ENCODE measurements at regions not wholly inside any gene's neighbourhood (a gene's known extent, or its start where the extent isn't known, plus 50 kb on each side); places are given as distances from the start of the nearest gene placed in this dataset.

DNA sequence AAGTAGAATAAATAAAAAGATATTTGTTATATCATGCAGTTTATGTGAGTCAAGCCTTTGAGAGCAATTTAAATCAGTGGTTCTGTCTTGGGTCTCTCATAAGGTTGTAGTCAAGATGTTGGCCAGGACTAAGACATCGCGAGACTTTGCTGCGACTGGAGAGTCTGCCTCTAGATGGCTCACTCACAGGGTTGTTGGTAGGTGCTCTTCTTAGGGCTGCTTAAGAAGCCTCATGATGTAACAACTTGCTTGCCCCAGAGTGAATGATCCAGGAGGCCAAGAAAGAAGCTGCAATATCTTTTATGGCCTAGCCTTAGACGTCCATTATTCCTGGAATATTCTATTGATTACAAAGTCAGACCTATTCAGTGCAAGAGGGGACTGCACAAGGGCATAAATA is 73.1 kb upstream of the CACHD1 start:
- TF ChIP-seq YY1 (IDR thresholded peaks at IDR 0.05; ENCODE audit: low read depth) (no peak), RAD21 (IDR thresholded peaks at IDR 0.05; ENCODE audit: low read depth) (peak; percentile 25; the same call in 1 of the 2 replicates)

DNA sequence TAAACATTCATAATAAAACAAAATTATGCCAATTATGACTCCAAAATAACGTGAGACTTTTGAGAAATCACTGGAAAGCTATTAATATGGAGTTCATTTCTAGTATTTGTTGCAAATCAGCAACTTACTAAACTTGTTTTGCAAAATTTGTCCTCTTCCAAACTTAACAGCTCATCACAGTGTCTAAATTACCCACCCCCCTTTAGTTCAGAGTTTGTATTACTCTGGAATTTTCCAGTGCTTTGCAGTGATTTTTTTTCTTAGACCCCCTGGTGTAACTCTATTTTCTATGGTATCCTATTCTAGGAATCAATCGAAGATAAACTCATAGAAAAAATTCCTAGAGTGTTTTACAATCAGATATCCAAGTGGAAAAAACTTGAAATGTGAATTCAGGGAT is 72.4 kb upstream of the CACHD1 start:
- TF ChIP-seq EP300 (IDR thresholded peaks at IDR 0.05; ENCODE audit: borderline replicate concordance) (no peak), MAX (IDR thresholded peaks at IDR 0.05) (no peak), TCF12 (IDR thresholded peaks at IDR 0.05; ENCODE audit: low read depth) (no peak), CEBPB (IDR thresholded peaks at IDR 0.05) (no peak)

DNA sequence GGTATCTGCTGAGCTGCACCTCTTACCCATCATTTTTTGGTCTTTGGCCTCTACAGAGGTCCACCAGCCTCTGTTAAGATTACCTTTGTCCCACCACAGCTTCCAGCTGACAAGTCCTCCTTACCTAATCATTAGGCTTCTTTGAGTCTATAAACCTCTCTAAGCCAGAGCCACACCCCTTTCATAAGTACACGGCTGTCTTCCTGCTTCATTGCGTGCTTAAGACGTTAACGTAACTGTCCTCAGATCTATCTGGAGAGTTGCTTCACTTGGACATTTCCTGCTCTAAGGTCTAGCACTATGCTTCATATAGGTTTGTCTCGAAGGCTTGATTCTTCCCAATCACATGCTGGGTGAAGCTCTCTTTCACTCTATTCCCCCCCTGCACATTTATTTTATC is 71.0 kb upstream of the CACHD1 start:
- TF ChIP-seq EP300 (IDR thresholded peaks at IDR 0.05; ENCODE audit: borderline replicate concordance) (no peak), CEBPB (IDR thresholded peaks at IDR 0.05) (no peak), TEAD4 (IDR thresholded peaks at IDR 0.05) (no peak), RAD21 (IDR thresholded peaks at IDR 0.05; ENCODE audit: low read depth) (no peak), FOXM1 (IDR thresholded peaks at IDR 0.05; ENCODE audit: borderline replicate concordance, low read depth) (no peak), ZBTB7A (IDR thresholded peaks at IDR 0.05; ENCODE audit: low read depth) (no peak), EGR1 (IDR thresholded peaks at IDR 0.05) (no peak), TAF1 (IDR thresholded peaks at IDR 0.05; ENCODE audit: low read depth) (no peak)

- TF ChIP-seq TAF1 (IDR thresholded peaks at IDR 0.05; ENCODE audit: low read depth) (no peak), FOXM1 (IDR thresholded peaks at IDR 0.05; ENCODE audit: borderline replicate concordance, low read depth) (no peak), TEAD4 (IDR thresholded peaks at IDR 0.05) (no peak), TCF12 (IDR thresholded peaks at IDR 0.05; ENCODE audit: low read depth) (no peak), MAX (IDR thresholded peaks at IDR 0.05) (no peak), CREB1 (IDR thresholded peaks at IDR 0.05; ENCODE audit: low read depth) (no peak), YY1 (IDR thresholded peaks at IDR 0.05; ENCODE audit: low read depth) (no peak), NFIC (IDR thresholded peaks at IDR 0.05) (no peak), EGR1 (IDR thresholded peaks at IDR 0.05) (no peak), CEBPB (IDR thresholded peaks at IDR 0.05) (no peak), REST (IDR thresholded peaks at IDR 0.05; ENCODE audit: low read depth) (no peak), EP300 (IDR thresholded peaks at IDR 0.05; ENCODE audit: borderline replicate concordance) (no peak), ZBTB7A (IDR thresholded peaks at IDR 0.05; ENCODE audit: low read depth) (no peak)
These were observed 68.6 kb upstream of the CACHD1 start for GRCh38 chr1:64401285-64401684.

- TF ChIP-seq EP300 (IDR thresholded peaks at IDR 0.05; ENCODE audit: borderline replicate concordance), result no peak
- no peak for TF ChIP-seq RAD21 (IDR thresholded peaks at IDR 0.05; ENCODE audit: low read depth)
- TF ChIP-seq TCF12 (IDR thresholded peaks at IDR 0.05; ENCODE audit: low read depth), result no peak
- no peak for TF ChIP-seq REST (IDR thresholded peaks at IDR 0.05; ENCODE audit: low read depth)
- TF ChIP-seq CEBPB (IDR thresholded peaks at IDR 0.05), result no peak
- TF ChIP-seq TAF1 (IDR thresholded peaks at IDR 0.05; ENCODE audit: low read depth), result no peak
- TF ChIP-seq TEAD4 (IDR thresholded peaks at IDR 0.05), result no peak
- no peak for TF ChIP-seq CREB1 (IDR thresholded peaks at IDR 0.05; ENCODE audit: low read depth)
- no peak for TF ChIP-seq FOXM1 (IDR thresholded peaks at IDR 0.05; ENCODE audit: borderline replicate concordance, low read depth)
- no peak for TF ChIP-seq YY1 (IDR thresholded peaks at IDR 0.05; ENCODE audit: low read depth)
- no peak for TF ChIP-seq NFIC (IDR thresholded peaks at IDR 0.05)
- TF ChIP-seq ZBTB7A (IDR thresholded peaks at IDR 0.05; ENCODE audit: low read depth), result no peak
- no peak for TF ChIP-seq EGR1 (IDR thresholded peaks at IDR 0.05)
- TF ChIP-seq USF1 (IDR thresholded peaks at IDR 0.05), result no peak
- TF ChIP-seq MAX (IDR thresholded peaks at IDR 0.05), result no peak
These were observed 66.6 kb upstream of the CACHD1 start for GRCh38 chr1:64403331-64403730.

- no peak for TF ChIP-seq CREB1 (IDR thresholded peaks at IDR 0.05; ENCODE audit: low read depth)
- no peak for TF ChIP-seq FOXM1 (IDR thresholded peaks at IDR 0.05; ENCODE audit: borderline replicate concordance, low read depth)
- TF ChIP-seq NFIC (IDR thresholded peaks at IDR 0.05), result no peak
- no peak for TF ChIP-seq MAX (IDR thresholded peaks at IDR 0.05)
- TF ChIP-seq CEBPB (IDR thresholded peaks at IDR 0.05), result no peak
- TF ChIP-seq REST (IDR thresholded peaks at IDR 0.05; ENCODE audit: low read depth), result no peak
- no peak for TF ChIP-seq ZBTB7A (IDR thresholded peaks at IDR 0.05; ENCODE audit: low read depth)
- TF ChIP-seq YY1 (IDR thresholded peaks at IDR 0.05; ENCODE audit: low read depth), result no peak
- TF ChIP-seq TEAD4 (IDR thresholded peaks at IDR 0.05), result no peak
- no peak for TF ChIP-seq EP300 (IDR thresholded peaks at IDR 0.05; ENCODE audit: borderline replicate concordance)
- TF ChIP-seq TCF12 (IDR thresholded peaks at IDR 0.05; ENCODE audit: low read depth), result no peak
- TF ChIP-seq RAD21 (IDR thresholded peaks at IDR 0.05; ENCODE audit: low read depth), result no peak
- no peak for TF ChIP-seq TAF1 (IDR thresholded peaks at IDR 0.05; ENCODE audit: low read depth)
- no peak for TF ChIP-seq EGR1 (IDR thresholded peaks at IDR 0.05)
- TF ChIP-seq USF1 (IDR thresholded peaks at IDR 0.05), result no peak
These were observed 65.7 kb upstream of the CACHD1 start for GRCh38 chr1:64404202-64404601.
